ENCODE measurements at regions not wholly inside any gene's neighbourhood (a gene's known extent, or its start where the extent isn't known, plus 50 kb on each side); places are given as distances from the start of the nearest gene placed in this dataset.

DNA sequence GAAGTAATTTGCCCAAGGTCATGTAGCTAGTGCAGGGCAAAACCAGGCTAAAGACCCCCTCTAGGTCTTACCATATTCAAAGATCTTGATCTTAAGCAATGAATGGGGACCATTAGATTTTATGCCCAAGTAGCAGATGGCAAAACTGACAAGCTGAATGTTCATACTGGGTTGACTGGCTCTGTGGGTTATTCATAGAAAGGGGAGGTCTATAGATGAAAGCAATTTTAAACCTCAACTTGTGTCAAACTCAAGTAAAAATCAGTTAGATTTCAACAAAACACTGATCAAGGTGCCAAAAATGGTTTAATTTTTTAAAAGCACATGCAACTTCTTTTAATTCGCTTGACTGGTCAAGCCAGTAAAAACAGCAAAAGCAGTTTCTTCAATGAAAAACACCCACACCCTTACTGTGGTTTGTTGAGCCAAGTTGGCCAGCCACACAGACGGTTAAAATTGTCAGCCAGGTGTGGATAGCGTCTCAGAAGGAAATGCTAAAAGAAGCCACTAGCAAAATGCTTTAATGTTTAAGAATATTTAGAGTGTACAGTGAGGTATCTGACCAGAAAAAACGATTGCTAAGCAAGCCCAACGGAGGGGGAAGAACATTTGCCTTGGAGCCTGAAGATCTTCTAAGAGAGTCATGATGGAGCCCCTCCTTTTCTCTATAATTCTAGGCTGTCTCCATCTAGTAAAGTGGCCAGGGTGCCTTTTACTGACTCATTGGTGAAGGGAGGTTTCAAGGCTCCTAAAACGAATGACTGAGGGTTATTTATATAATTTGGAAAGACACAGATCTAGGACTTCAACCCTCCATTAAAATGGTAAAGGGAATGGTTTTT, 539.6 kb upstream of the CLINT1 start:
- DNase-seq (ENCODE audit: low read depth), result no peak

DNA sequence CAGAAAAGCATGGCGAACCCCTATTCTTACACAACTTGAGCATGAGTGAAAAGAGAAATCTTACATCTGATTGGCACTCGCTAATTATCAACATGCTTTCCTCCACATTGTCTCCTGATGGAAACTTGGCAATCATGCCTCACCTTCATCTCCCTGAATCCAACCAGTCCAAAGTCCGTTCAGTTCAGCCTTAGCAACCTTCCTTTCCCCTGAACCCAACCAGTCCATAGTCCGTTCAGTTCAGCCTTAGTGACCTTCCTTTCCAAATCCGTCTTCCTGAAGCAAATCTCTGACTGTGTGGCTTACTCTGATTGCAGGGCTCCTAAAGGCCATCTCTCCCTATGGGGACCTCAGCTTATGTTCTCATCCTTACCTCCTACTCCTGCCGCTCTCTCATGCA, 538.3 kb upstream of the CLINT1 start:
- DNase-seq (ENCODE audit: low read depth), result no peak

DNA sequence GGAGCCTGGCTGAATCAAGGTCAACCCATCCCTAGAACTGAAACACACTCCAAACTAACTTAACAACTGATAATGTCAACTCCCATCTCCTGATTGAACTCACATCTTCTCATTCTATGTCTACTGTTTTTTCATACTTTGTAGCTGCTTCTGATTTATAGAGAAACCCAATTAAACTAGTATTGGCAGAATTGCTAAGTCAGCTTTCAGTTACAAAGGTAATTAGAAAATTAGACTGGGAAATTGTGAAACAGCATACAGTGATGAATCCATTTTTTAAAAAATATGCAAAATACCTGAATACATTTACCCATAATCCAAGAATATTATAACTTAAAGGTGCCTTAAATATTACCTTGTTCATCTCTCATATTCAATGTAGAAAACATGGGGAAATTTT, 535.2 kb upstream of the CLINT1 start:
- DNase-seq (ENCODE audit: low read depth), result no peak

DNA sequence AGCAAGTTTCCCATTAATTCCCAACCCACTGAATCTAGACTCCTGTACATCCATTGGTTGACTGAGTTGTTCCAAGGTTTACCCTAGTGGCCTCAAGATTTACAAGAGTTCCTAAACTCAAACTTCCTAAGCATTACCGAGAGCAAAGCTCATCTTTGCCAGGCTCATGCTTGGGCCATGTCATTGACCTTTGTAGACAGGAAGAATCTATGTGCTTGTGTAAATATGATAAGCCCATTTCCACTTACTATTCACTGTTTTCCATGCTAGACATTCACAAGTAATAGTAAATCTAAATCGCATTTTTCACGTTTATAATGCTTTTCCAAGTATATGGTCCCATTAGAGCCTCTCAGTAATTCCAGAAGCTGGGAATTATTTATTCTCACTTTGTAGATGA, 534.5 kb upstream of the CLINT1 start:
- DNase-seq (ENCODE audit: low read depth), result no peak

DNA sequence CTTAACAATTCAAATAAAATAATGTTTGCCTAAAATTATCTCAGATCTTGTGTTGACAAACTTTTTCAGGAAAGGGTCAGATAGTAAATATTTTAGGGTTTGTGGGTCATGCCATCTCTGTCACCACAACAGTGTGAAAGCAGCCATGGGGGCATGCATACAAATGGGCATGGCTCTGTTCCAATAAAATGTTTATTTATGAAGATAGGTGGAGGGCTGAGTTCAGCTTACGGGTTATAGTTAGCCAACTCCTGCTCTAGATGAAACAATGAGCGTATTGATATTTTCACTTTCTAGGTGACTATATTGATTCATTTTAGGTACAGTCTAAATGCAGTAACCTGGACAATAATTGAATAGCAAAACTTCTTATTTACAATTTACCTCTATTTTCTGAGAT, 533.8 kb upstream of the CLINT1 start:
- DNase-seq (ENCODE audit: low read depth), result no peak

DNA sequence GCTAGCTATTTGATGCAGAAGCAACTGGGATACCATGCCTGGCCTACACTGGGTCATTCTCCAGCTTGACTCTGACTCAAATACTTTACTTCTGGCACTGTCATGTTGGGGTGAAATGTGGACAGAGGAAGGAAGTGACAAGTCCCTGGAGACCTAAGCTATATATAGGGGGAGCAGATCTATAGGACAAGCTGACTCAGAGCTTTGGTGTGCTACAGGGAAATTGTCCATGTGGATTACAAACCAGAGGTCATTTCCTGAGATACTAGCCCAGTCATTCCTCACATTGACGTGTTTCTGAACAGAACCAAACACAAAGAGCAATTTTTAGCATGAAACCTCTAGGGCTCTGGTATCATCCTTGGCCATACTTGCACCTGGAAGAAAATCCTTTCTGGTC, 531.6 kb upstream of the CLINT1 start:
- DNase-seq (ENCODE audit: low read depth), result no peak

DNA sequence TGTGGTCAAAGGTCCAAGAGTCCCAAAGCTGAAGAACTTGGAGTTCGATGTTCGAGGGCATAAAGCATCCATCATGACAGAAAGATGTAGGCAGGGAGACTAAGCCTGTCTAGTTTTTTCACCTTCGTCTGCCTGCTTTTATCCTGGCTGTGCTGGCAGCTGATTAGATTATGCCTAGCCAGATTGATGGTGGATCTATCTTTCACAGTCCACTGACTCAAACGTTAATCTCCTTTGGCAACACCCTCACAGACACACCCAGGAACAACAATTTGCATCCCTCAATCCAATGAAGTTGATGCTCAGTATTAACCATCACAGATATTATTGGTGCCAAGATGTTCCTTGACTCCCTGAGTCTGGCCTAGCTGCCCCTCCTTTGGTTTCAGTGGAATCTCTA, 530.8 kb upstream of the CLINT1 start:
- DNase-seq (ENCODE audit: low read depth), result no peak

DNA sequence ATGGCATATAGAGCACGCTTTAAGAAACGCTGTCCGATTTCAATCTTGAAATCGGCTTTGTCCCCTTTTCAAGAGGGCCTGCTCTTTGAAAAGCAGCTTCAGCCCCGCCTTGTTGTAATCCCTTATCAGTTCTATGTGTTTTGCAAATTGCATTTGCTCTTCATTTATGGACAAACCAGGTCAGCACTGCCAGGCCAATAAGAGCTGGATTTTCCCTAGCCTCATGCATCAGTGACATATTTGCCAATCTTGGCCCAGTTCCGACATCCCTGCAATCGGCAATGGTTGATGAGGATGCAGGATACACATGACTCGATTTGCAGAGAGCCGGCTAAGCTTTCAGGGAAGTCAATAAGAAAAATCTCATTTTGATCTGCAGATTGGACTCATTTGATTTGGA, 529.1 kb upstream of the CLINT1 start:
- DNase-seq (ENCODE audit: low read depth), result no peak

DNA sequence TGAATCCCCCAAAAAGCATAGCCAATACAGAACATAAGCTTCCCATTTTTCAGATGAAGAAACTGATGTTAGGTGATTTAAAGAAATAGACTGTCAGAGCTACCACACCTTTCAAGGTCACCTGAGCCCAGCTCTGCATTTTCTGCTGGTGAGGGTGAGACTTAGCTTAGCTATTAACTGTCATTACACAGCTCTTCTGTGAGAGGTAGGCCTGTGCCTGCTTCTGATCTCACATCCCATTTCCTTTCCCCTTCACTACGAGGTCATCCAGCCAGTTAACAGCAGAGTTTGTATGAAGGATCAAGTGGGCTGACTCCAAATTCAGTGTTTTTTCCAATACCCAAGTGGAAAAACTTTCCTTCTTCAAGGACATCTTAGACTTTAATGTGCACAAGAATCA, 528.6 kb upstream of the CLINT1 start:
- DNase-seq (ENCODE audit: low read depth), result no peak

DNA sequence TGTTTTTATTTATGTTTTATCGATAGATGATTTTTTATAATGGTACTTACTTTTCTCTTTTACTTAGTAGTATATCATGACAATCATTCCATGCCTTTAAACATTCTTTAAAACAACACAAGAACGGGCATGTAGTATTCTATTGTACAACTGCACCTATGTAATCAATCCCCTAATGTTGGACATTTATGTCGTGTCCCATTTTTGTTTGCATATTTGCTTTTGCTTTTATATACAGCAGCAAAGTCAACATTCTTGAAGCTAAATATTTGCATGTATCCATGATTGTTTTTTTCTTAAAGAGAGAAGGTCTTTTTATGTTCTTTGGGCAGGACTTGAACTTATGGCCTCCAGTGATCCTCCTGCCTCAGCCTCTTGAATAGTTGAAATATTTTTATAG, 527.0 kb upstream of the CLINT1 start:
- no peak for DNase-seq (ENCODE audit: low read depth)

DNA sequence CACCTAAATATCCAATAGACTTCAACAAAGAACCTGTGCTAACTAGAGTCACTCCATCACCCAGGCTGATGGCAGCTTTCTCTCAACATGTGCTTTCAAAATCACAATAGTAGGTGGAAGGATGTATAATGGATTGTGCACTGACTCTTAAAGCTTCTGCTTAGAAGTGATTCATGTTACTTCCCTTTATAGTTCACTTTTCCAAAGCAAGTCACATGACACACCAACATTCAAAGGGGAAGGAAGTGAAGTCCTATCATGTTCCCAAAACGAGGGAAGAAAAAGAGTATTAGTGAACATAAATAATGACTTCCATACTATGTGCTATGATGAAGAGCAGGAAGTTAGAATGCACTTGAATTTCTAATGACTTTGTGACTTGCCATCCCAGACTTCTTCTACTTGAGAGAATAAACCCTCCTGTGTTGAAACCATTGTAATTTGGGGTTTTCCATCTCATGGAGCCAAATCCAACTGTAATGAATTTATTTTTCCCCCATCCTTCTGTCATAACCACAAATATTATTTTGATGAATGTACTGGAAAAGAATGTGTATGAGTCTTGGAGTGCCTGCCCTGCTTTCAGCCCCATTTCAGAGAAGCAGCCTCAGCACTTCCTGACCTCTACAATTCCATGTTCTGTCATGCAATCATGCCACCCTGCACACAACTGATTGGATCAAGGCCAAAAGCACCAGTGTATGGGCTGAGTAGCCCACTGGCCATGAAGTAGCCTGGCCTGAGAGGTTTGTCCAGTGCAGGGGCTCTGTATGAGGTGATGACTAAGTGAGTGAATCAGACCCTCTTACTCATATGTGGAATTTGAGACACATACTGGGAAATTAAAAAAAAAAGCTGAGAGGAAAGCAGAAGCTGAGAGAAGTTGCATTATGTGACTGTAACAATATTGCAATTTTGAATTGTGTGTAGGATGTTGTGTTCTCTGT, 525.9 kb upstream of the CLINT1 start:
- peak; percentile 88 for DNase-seq (ENCODE audit: low read depth)

DNA sequence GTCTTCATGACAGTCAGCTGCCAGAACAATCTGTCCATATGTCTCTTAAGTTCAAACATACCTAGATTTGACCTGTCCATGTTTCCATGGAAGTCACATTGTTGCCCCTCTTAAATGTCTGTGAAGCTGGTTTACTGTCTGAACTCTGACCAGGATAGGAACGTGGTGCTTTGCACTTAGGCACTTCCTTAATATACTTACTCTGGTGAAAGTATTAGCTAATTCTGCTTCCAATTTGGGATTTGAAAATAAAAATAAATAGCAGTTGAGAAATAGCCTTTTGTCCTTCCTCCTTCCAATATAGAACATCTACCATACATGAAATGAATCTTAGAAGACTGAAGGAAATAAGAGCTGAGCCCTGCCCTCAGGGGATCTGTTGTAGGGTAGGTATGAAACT, 524.5 kb upstream of the CLINT1 start:
- no peak for DNase-seq (ENCODE audit: low read depth)

DNA sequence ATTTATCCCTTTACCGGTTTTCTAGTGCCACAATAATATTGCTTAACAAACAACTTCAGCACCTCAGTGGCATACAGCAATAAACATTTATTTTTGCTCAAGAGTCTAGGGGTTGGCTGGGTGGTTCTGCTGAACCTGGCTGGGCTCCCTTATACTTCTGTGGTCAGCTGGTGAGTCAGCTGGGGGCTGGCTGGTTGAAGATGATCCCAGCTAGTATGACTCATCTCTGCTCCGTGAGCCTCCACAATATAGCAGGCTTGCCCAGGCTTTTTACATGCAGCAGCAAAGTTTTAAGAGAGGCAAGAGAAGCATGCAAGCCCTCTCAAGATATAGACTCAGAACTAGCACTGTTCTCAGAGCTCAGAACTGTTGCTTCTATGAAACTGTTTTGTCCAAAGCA, 523.5 kb upstream of the CLINT1 start:
- peak; percentile 95 for DNase-seq (ENCODE audit: low read depth)

DNA sequence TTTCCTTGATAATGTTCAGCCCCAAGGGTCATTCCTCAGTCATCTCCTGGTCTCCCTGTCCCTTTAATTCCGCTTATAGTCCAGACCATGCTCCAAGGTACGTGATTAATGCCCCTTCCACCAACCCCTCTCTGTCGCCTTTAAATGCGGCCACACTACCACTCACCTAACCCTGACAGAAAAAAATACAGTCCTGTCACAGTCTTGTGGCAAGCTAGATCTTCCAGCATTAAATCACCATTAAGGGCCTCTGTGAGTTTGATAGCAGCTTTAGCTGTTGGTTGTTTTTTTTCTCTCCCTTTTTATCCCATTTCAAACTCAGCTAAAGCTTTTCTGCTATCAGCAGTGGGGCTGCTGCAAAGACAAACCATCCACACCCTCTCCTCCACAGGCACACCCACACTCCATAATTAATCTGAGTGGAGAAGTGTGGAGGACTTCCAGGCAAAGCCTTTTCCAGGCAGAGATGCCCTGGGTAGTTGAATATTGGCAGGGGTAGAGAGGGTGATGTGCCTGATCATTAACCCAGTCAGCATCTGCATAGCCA, 522.7 kb upstream of the CLINT1 start:
- no peak for DNase-seq (ENCODE audit: low read depth)

DNA sequence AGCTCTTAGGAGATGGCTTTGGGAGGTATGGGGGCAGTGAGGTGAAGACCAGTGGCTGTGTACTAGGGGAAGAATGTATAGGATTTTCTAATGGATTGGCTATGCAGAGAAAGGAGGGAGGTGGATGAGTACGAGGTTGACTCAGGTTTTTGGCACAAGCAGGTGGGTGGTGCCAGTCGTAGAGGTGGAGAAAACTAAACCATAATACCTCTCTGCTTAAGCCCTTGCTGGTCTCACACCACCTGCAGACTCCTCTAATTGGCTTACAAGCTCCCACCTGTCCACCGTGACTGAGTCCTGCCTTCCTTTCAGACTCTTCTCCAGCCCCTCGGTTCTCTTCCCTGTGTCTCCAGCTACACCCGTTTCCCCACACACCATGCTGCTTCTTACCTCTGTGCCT, 521.7 kb upstream of the CLINT1 start:
- no peak for DNase-seq (ENCODE audit: low read depth)

DNA sequence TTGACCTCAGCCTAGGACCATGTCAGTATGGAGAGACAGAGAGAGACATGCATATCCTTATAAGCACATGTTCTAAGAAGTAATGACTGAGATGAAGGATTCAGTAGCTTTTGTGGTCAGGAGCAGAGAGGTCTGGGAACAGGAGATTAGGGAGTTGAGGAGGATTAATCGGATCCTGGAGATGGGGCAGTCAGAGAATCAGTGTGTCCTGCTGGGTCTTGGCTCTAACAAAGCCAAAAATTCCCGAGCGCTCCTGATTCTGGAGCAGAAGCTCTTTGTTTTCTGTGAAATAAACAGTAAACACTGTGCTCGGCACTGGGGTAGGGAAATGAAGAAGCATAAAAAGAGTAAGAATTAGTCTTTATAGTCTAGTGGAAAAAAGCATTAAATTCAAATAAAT, 520.0 kb upstream of the CLINT1 start:
- no peak for DNase-seq (ENCODE audit: low read depth)

DNA sequence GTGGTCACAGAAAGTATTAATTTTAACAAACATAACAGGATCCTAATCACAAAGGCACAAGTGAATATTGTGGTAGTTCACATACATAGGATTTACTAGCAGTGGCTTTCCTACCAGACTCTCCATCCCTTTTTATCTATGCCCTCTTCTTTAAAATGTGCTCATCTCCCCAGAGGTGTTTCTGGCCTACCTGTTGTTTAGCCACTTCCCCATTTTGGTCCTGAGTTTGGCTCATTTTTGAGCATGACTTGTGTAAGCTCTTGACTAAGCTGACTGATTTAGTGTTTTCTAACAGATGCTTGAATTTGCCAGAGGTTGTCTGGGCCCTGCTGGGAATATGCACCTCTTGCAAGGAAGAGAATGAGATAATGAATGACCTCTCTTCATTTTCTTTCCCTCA, 517.7 kb upstream of the CLINT1 start:
- DNase-seq (ENCODE audit: low read depth), result no peak

DNA sequence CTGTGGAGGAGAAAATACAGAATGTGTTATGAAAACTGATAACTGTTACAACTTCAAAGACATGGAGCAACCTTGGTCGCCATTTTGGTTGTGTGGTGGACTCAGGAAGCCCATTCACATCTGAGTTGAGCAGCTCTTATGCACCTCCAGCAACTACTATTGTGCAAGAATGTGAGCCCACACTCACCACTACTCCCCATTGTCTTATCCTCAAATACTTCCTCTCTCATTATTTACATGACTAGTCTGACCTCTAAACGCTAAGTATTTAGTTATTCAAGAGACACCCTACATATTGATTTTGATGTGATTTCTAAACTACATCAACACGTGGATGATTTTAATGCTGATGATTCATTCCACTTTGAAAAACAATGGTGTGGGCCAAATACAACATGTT, 516.6 kb upstream of the CLINT1 start:
- no peak for DNase-seq (ENCODE audit: low read depth)

DNA sequence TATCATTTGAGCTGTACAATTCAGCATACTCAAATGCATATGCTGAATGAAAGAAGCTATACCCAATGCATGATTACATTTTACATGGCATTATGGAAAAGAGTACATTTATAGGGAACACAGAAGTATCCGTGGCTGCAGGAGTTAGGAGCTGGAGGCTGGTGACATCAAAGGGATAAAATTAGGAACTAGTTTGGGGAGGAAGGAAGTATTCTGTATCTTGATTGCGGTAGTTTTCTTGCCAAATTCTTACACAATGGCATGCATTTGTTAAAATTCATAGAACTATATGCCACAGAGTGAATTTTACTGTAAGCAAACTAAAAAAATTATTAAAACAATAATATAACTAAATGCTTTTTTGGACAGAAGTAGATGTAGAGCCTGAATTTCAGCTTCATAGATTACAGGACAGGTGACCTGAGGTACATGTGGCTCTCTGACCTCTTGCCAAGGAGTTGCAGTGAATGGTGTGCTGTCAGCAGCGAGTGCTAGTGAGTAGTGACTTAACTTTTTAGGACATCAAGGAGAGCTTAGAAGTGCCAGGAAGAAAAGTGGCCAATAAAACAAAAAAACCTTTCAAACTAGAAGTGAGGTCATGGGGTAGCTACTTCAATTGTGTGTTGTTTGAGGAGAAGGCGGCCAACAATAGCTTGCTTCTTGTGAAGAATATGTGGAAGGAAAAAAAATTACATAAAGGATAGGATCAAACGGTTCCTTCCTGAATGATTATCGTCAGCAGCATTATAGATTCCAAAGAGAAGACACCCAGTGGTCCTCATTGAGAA, 514.9 kb upstream of the CLINT1 start:
- no peak for DNase-seq (ENCODE audit: low read depth)

DNA sequence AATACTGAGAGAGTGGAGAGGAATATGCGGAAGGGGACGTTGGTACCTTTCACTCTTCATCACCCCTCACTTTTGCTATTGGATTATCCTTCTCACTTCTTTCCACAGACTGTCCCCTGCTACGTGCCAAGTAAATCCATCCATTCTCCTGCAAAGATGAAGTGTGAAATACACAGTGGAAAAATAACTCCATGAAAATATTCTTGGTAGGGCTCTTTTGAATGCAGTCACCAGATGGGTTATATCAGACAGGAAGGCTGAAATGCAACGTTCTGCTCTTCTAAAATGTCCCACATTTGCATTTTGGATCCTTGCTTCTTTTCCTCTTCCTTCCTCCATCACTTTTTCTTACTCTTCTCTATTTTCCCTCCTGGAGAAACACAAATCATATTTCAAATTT, 510.3 kb upstream of the CLINT1 start:
- DNase-seq (ENCODE audit: low read depth), result no peak

DNA sequence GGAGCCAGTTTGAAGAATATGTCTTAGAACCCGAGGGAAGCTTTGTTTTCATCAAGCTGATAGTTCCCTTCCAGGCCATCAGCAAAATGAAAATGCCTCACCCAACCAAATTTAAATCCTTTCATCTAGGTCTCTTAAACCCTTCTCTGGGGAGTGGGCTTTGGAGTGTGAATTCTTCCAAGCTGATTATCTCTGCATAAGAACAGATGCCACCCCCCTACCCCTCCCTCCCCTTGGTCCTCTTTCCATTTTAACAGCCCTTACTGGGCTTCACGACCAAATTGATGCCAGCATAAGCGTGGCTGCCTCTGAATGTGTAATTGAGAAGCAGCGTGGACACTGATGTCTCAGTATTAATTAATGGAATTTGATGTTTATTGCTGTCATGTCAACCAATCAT, 509.7 kb upstream of the CLINT1 start:
- no peak for DNase-seq (ENCODE audit: low read depth)

DNA sequence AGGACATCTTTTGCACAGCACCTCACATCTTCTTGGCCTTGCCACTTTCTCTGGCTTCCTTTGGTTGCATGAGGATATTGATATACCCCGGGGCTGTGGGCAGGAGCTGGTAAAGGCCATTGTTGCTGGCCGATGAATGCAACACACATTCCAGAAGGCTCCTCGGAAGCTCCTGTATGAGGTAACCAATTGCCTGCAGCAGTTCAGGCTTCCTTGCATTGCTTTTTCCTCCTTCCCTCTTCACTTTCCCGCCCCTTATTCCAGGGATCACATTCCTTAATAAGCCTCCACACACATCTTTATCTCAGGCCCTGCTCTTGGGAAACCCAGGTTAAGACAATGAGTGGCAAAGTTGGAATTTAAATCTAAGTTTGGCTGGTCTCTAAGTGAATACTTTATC, 505.4 kb upstream of the CLINT1 start:
- DNase-seq (ENCODE audit: low read depth), result no peak
